ENCODE measurements at regions not wholly inside any gene's neighbourhood (a gene's known extent, or its start where the extent isn't known, plus 50 kb on each side); places are given as distances from the start of the nearest gene placed in this dataset.

GRCh38 chr5:4359847-4360246, 764.2 kb downstream of the IRX1 start:
- TF ChIP-seq EP300 (IDR thresholded peaks at IDR 0.05) (no peak), POLR2A (IDR thresholded peaks at IDR 0.05; ENCODE audit: low read depth) (no peak), CTCF (IDR thresholded peaks at IDR 0.05) (no peak), POLR2AphosphoS5 (IDR thresholded peaks at IDR 0.05) (no peak)
